ENCODE measurements at regions not wholly inside any gene's neighbourhood (a gene's known extent, or its start where the extent isn't known, plus 50 kb on each side); places are given as distances from the start of the nearest gene placed in this dataset.

DNA sequence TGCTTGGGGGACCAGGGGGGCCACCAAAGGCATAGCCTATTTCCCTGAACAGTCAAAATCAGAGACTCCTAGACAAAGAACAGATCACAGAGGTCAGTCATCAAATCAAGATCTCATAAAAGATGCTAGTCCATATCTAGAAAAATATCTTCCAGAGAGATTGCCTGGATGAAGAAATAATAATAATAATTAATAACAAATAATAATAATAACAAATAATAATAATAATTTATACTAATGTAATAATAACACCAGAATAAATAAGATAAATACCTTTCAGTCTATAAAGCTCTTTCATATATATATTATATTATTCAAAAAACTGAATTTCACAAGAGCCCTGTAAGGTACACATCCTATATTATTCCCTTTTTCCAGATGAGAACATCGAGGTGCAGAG lies 129.6 kb downstream of the PAX1 start:
- ATAC-seq (no peak), DNase-seq (no peak)

DNA sequence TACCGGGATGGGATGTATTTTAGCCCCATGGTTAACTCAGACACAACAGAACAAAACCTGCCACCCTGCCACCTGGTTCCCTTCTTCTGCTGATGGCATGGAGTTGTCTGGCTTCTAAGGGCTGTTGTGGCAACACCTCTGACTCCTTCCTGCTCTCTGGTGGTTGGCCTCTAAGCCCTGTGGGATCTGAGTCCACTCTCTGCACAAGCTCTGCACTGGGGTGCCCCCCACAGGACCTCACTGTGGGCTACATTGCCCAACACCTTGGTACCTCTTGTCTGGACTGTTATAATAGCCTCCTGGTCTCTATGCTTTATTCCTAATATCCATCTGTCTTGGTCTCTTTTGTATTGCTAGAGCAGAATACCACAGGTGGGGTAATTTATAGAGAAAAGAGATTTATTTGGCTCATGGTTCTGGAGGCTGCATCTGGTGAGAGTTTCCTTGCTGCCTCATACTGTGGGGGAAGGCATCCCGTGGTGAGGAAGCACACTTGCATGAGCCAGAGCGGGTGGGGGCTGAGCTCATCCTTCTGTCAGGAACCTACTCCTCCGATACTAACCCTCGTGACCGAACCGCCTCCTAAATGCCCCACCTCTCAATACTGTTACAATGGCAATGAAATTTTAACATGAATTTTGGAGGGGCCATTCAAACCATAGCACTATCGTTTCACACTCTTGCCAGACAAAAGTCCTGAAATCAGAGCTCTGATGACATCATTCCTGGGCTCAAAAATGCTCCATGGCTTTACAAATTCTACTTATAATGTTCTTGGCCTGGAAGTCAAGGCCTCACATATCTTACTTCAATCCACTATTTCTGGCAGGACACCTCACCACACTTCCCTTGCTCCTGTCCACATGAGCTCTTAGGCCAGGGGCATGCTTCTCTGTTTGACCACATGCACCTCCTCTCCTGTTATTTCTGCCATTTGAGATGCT lies 127.2 kb downstream of the PAX1 start:
- no peak for ATAC-seq
- no peak for DNase-seq

DNA sequence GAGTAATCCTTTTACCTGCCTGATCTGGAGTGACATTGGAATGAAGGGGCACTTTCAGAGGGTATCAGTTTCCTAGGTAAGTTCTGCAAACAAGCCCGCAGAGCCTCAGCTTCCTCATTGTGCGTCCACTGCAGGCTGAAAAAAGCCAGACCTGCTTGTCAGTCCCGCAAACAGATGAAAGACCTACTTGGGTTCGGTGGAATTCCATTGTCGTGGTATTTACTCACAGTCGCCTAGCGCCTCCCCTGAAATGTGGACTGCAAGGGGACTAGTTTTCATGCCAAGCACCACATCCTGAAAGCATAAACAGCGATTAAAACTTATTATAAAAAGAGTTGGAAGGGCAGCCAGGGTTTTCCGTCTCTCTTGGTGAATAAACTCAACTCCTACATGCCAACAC lies 121.5 kb downstream of the PAX1 start:
- ATAC-seq (no peak), DNase-seq (no peak)

DNA sequence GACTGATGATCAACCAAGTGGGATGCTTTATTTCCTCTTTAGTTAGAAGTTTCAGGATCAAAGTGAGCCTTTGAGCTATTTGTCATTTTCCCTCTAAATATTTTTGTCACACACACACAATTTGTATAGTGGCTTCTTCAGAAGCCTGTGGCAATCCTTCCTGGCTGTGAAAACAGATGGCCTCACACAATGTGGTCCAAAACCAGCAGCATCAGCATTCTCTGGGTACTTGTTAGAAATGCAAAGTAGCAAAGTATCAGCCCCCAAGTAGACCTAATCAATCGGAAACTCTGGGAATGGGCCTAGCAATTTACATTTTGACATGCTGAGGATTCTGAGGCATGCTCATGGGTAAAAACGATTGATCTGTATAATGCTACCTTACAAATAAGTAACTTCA lies 115.9 kb downstream of the PAX1 start:
- ATAC-seq (no peak), DNase-seq (no peak)

DNA sequence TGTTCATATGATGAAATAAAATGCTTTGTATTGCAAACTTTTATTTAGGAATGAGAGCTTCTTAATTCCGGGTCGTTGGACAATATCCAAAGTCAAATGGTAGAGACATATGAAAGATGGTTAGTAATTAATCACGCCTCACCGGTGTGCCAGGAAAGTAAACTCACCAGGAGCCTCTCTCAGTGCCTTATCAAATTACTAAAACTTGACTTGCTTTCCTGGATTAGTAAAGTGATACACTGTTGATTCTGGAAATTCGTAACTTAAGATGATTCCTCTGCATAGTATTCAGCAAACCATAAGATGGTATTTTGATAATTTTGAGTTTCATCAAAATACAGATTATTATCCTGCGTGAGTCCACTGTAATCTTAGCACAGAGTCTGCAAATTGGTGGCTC lies 115.2 kb downstream of the PAX1 start:
- no peak for ATAC-seq

DNA sequence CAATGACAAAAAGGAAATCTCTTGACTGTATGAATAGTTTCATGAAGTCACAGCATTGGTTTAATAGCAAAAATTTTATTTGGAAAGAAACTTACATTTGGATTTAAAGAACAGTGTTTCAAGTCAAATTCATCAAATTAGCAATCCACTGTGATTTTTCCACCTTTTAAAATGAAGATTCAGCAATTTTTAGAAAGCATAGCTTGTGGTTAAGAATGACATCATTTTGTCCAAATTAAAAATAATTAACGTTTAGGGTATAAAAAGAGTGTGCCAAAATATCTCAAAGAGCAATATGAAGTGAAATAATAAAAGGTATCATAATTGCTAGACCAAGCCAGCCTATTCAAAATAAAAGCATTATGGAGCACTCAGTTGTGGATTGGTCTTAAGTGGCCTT lies 114.6 kb downstream of the PAX1 start:
- no peak for DNase-seq
- ATAC-seq, result no peak

More for the DNA sequence above, 115.2 kb downstream of the PAX1 start:
- DNase-seq, result no peak

DNA sequence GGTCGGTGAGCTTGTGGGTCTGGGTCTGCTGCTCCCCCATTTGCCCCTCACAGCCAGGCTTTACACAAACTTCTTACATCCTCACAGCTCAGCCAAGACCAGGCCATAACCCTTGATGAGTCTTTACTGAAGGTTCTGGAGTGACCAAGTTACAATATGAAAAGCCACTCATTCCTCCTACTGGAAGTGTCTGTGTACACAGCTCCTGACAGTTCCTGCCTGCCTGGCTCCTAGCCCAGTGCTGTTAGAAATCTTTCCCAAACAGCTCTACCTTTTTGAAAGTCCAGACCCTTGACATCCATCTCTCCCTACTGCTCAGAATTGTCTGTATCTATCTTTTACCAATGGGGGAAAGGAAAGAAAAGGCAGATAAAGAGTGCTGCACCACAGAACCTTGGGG lies 106.9 kb downstream of the PAX1 start:
- DNase-seq, result no peak
- ATAC-seq, result no peak

DNA sequence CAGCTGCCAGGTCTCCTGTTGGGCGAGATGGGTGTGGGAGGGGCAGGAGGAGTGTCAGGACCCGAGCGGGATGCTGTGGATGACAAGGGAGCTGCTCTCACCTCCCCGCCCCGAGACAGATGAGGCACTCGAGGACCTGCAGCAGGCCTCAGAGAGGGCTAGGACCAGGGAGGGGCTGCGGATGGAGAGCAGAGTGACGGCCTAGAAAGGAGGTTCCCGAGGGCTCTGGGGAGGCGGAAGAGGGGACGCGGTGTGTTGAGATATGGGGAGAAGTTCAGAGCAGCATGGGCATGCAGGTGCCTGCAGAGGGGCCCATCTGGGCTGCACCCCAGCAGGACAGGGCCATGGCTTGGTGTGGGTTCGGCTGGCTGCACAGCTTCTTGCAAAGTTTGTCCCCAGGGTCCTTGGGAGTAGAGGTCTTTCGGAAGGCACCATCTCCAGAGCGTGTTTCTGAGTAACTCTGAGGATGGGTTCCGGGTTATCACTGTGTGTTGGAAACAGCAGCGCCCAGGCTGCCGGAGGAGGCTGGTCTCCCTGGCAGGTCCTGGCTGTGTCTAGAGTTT lies 104.6 kb downstream of the PAX1 start:
- no peak for DNase-seq
- no peak for ATAC-seq

DNA sequence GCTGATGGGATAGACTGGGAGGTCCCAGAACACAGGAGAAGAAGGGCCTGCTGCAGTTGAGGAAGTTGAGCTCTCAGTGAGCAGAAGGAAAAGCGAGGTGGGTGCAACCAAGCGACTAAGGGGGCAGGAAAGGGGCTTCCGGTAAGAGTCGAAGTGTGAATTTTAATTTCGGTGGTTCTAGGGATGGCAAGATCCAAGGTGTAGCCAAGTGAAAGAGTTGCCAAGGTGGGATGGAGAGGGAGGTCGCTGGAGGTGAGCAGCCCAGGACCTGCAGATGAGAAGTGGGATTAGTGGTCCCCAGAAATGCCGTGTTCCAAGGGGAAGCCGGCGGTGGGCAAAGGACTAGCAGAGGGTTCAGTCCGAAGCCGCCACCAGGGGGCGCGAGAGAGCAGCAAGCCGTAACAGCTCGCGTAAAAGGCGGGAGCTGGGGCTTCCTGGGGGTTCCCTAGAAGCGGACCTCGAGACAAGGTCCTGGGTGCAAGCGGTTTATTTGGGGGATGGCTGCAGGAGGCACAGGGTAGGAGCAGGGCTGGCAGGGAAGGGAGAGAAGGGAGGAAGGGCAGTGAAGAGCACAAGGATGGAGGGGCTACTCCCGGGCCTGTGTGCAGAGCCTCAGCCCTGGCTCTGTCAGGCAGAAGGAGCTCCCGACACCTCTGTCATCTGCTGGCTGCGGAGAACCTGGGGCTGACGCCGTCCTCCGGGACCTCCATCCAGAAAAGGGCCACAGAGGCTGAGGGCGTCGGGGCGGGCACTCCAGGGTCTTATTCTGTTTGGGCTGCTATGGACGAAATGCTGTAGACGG lies 103.6 kb downstream of the PAX1 start:
- peak; percentile 60 for DNase-seq
- peak; percentile 44 for ATAC-seq

DNA sequence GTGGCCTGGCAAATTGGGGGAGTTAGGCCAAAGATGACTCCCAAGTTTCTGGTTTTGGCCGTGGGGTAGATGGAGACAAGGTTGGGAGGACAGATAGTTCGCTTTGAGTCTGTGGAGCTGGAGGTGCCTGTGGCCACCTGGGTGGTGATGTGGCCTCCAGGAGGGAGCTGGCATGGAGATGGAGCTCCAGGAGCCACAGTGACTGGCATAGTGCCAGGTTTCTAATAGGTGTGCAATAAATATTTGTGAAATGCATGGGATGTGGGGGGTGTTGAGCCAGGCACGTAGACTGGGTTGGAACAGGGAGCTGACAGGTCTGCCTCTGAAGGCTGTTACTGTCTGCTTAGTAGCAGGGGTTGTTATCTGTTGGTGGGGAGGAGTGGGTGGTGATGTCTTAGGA lies 102.7 kb downstream of the PAX1 start:
- ATAC-seq, result no peak

DNA sequence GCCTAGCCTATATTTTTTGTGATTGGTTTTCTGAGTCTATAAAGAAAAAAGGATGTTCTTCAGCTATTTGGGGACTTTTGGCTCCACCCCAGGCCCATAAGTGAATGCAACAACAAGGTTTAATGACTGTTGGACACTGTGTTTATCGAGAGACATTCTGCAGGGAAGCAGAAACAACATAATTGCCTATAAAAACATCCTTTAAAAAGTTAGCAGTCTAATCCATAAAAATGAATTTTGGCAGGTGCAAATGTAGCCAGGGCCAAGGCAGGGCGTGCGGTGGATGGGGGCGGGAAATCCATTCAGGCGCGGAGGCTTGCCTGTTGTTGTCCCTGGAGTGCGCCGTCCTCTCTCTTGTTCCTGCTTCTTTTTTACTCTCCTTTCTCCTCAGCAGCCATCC lies 99.3 kb downstream of the PAX1 start:
- no peak for ATAC-seq
- no peak for DNase-seq

More for the DNA sequence above, 102.7 kb downstream of the PAX1 start:
- DNase-seq, result no peak

DNA sequence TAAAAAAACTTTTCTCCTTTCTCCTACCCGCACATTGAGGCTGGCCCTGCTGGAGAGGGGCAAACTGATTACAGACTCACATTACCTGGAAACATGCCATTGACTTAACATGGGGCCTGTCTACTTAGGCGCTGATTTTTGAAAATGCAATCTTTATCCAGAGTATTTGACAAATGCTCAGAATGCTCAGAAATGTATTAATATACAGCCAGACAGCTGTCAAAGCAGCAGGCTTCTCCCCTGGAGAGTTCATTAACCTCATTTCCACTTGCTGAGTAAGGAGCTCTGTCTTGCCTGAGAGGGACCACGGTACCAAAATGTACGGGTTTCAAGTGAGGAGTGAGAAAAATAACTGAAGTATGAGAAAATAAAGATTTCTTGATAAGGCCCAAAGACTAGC lies 95.7 kb downstream of the PAX1 start:
- ATAC-seq (no peak), DNase-seq (no peak)

DNA sequence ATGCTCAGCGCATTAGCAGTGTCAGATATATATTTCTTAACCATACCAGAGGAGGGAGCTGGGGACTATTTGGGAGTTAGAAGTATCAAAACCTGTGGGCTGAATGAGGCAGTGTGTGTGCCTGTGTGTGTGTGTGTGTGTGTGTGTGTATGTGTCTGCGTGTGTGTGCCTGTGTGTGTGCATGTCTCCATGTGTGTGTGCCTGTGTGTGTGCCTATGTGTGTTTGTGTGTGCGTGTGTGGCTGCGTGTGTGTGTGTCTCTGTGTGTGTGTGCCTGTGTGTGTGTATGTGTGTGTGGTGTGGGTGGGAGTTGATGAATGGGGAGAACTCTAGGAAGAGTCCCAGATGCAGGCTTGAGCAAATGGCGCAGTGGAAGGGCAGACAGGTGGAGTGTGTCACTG lies 92.9 kb downstream of the PAX1 start:
- ATAC-seq (no peak), DNase-seq (no peak)

DNA sequence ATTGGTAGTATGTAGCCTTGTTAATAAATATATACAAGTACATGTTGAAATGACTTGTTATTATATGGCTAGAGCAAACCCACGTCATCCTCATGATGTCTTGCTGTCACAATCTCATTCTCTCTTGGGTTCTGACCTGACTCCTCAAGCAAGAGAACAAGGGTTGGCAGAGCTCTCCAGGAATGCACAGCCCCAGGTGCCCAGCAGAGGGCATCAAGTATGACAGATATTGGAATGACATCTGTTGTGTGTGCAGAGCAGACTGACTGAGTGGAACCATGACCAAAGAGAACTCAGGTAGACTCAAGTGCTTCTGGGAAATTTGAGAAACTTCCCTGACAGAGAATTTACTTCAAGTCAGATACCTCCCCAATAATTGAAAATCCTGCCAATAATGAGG lies 90.6 kb downstream of the PAX1 start:
- no peak for ATAC-seq
- DNase-seq, result no peak

DNA sequence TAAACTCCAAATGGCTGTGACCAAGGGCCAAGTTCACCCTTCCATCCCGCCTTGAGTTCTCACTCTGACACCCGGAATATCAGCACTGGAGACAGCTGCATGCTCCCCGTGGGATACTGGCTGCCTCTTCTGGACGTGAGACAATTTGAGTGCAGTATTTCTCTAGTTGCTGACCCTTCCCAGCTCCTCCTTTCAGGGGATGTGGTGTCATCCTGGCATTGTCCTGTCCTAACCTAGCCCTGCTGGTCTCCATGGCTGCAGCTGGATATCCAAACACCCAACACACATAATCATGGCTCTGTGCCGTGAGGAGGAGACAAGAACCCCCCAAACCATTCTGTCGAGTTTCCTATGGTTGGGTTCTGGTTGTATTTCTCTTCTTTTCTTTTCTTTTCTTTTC lies 82.6 kb downstream of the PAX1 start:
- ATAC-seq (no peak), DNase-seq (no peak)

DNA sequence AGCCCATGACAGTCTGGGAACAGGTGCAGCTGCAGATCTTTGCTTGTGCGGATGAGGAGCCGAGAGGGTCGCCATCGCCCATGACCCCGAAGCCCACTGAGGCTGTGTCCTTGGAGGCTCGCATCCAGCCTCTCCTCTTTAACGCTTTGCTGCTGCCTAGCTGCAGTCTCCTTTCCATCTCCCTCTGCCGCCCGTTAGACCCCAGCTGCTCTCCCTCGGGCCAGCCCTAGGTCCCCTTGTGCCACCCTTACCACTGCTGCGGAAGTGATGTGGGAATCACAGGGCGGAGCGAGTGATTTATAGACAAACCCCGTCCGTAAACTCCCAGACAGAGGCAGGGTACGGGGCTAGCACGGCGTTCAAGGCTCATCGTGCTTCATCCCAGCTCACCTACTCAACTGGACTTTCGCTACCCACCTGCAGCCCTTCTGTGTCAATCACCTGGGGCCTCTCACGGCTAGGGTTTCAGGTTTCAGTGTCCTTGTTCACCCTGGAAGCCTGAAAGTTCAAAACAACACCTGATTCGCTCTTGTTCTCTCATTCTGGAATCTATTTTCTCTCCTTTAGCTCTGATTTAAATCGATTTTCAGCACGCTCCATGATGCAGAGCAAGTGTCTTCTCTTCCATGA lies 76.1 kb downstream of the PAX1 start:
- no peak for DNase-seq
- ATAC-seq, result no peak

DNA sequence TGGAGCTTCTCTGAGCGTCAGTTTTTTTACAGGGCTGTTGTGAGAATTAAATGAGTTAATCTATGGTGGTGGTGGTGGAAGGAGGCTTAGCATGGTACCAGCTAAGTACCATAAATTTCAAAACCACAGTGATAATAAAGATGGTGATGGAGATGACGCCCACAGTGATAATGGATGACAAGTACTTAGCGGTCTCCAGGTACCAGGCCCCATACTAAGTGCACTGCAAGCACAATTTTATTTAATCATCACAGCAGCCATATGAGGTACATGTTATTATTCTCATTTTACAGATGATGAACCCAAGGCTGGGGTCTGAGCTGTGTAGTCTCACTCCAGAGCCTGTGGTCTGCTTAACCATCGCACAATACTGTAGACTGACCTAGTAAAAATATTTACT lies 75.1 kb downstream of the PAX1 start:
- DNase-seq, result no peak
- no peak for ATAC-seq
